T-helper 17 cell (primary cell): ENCODE measurements at regions not wholly inside any gene's neighbourhood (a gene's known extent, or its start where the extent isn't known, plus 50 kb on each side); places are given as distances from the start of the nearest gene placed in this dataset.

ENCODE experiments used
- ATAC-seq: fragments of 150-1000 bp; cut with Tn5 transposase; 2 replicates; pipeline ENCODE4 v1.10.0; 2021; ENCODE audit warnings: mild to moderate bottlenecking, moderate library complexity
- DNase-seq, 3 donors: peaks; one replicate each; pipeline versions ENCODE4 v3.0.0 to v3.0.0-alpha.2; 2020 to 2021
- H3K9me3 ChIP-seq: one replicate; pipeline ENCODE4 v1.7.0; 2013; ENCODE audit warnings: low read length, mild to moderate bottlenecking; ENCODE audit not compliant: control insufficient read depth, poor library complexity, severe bottlenecking
- H3K27ac Mint-ChIP-seq: one replicate; pipeline ENCODE4 v1.8.0; 2022; ENCODE audit warnings: mild to moderate bottlenecking, moderate library complexity, mixed read lengths
- H3K27me3 Mint-ChIP-seq: one replicate; pipeline ENCODE4 v1.8.0; 2022; ENCODE audit warnings: mixed read lengths
- H3K36me3 Mint-ChIP-seq: one replicate; pipeline ENCODE4 v1.8.0; 2022; ENCODE audit warnings: low read depth, mixed read lengths
- H3K4me1 Mint-ChIP-seq: one replicate; pipeline ENCODE4 v1.8.0; 2022; ENCODE audit warnings: mild to moderate bottlenecking, mixed read lengths
- H3K4me3 Mint-ChIP-seq: one replicate; pipeline ENCODE4 v1.8.0; 2022; ENCODE audit warnings: mild to moderate bottlenecking, moderate library complexity, mixed read lengths

GRCh38 chr12:126602612-126603011 lies 1537.4 kb downstream of the AACS start:
- no peak for DNase-seq
- Mint-ChIP-seq H3K36me3 (peaks cover 2% of the 10 kb centered on the region), H3K27ac (no peak overlapping the region), H3K4me3 (no peak overlapping the region), H3K27me3 (no peaks in the 10 kb centered on the region), H3K4me1 (no peaks in the 10 kb centered on the region)
- ATAC-seq = no peak
- H3K9me3 ChIP-seq = no peaks in the 10 kb centered on the region

- H3K9me3 ChIP-seq = no peaks in the 10 kb centered on the region
- DNase-seq (no peak), ATAC-seq (no peak)
- H3K27me3 Mint-ChIP-seq = no peaks in the 10 kb centered on the region
- peaks cover 2% of the 10 kb centered on the region for H3K36me3 Mint-ChIP-seq
- H3K4me3 Mint-ChIP-seq = no peak overlapping the region
- no peaks in the 10 kb centered on the region for H3K4me1 Mint-ChIP-seq
- no peak overlapping the region for H3K27ac Mint-ChIP-seq
These were observed 1541.9 kb downstream of the AACS start for GRCh38 chr12:126607157-126607556.

- H3K9me3 ChIP-seq = no peaks in the 10 kb centered on the region
- H3K4me3 Mint-ChIP-seq = no peak overlapping the region
- H3K36me3 Mint-ChIP-seq = no peaks in the 10 kb centered on the region
These were observed 1542.6 kb downstream of the AACS start for GRCh38 chr12:126607867-126608266.

GRCh38 chr12:126608607-126609175 lies 1543.5 kb downstream of the AACS start:
- Mint-ChIP-seq H3K36me3 (no peaks in the 10 kb centered on the region), H3K27ac (no peak overlapping the region), H3K4me1 (no peaks in the 10 kb centered on the region), H3K27me3 (no peaks in the 10 kb centered on the region), H3K4me3 (no peak overlapping the region)
- ATAC-seq (no peak), DNase-seq (no peak)
- no peaks in the 10 kb centered on the region for H3K9me3 ChIP-seq

More at GRCh38 chr12:126607867-126608266, 1542.6 kb downstream of the AACS start:
- no peak for DNase-seq
- no peaks in the 10 kb centered on the region for H3K4me1 Mint-ChIP-seq
- H3K27ac Mint-ChIP-seq = no peak overlapping the region
- ATAC-seq = no peak
- H3K27me3 Mint-ChIP-seq = no peaks in the 10 kb centered on the region

GRCh38 chr12:126616441-126616840 lies 1551.2 kb downstream of the AACS start:
- peaks cover 3% of the 10 kb centered on the region for H3K9me3 ChIP-seq
- DNase-seq (no peak), ATAC-seq (no peak)
- Mint-ChIP-seq H3K4me1 (no peaks in the 10 kb centered on the region), H3K27me3 (no peaks in the 10 kb centered on the region), H3K4me3 (no peak overlapping the region), H3K36me3 (no peaks in the 10 kb centered on the region), H3K27ac (no peak overlapping the region)

- H3K36me3 Mint-ChIP-seq = no peaks in the 10 kb centered on the region
- H3K4me1 Mint-ChIP-seq = no peaks in the 10 kb centered on the region
- no peak overlapping the region for H3K27ac Mint-ChIP-seq
- DNase-seq (no peak), ATAC-seq (no peak)
- H3K9me3 ChIP-seq = peaks cover 3% of the 10 kb centered on the region
- H3K27me3 Mint-ChIP-seq = no peaks in the 10 kb centered on the region
- H3K4me3 Mint-ChIP-seq = no peak overlapping the region
These were observed 1552.1 kb downstream of the AACS start for GRCh38 chr12:126617312-126617711.

- H3K36me3 Mint-ChIP-seq = no peaks in the 10 kb centered on the region
- no peaks in the 10 kb centered on the region for H3K4me1 Mint-ChIP-seq
- no peaks in the 10 kb centered on the region for H3K9me3 ChIP-seq
- no peaks in the 10 kb centered on the region for H3K27me3 Mint-ChIP-seq
- ATAC-seq (no peak), DNase-seq (no peak)
- no peak overlapping the region for H3K27ac Mint-ChIP-seq
- H3K4me3 Mint-ChIP-seq = no peak overlapping the region
These were observed 1562.4 kb downstream of the AACS start for GRCh38 chr12:126627596-126627995.

GRCh38 chr12:126636821-126637220 lies 1571.6 kb downstream of the AACS start:
- no peak overlapping the region for H3K27ac Mint-ChIP-seq
- H3K36me3 Mint-ChIP-seq = no peaks in the 10 kb centered on the region
- H3K4me1 Mint-ChIP-seq = no peaks in the 10 kb centered on the region
- DNase-seq = no peak
- no peaks in the 10 kb centered on the region for H3K9me3 ChIP-seq
- ATAC-seq = no peak
- H3K4me3 Mint-ChIP-seq = no peak overlapping the region
- H3K27me3 Mint-ChIP-seq = no peaks in the 10 kb centered on the region

GRCh38 chr12:126644236-126645020 lies 1579.2 kb downstream of the AACS start:
- no peak for ATAC-seq
- no peaks in the 10 kb centered on the region for H3K4me1 Mint-ChIP-seq
- no peaks in the 10 kb centered on the region for H3K27me3 Mint-ChIP-seq
- H3K4me3 Mint-ChIP-seq = no peak overlapping the region
- no peak for DNase-seq
- H3K27ac Mint-ChIP-seq = no peak overlapping the region
- H3K9me3 ChIP-seq = no peaks in the 10 kb centered on the region
- no peaks in the 10 kb centered on the region for H3K36me3 Mint-ChIP-seq

- no peaks in the 10 kb centered on the region for H3K9me3 ChIP-seq
- no peaks in the 10 kb centered on the region for H3K4me1 Mint-ChIP-seq
- H3K27me3 Mint-ChIP-seq = no peaks in the 10 kb centered on the region
- no peak overlapping the region for H3K27ac Mint-ChIP-seq
- H3K4me3 Mint-ChIP-seq = no peak overlapping the region
- no peak for DNase-seq
- H3K36me3 Mint-ChIP-seq = no peaks in the 10 kb centered on the region
- no peak for ATAC-seq
These were observed 1582.8 kb downstream of the AACS start for GRCh38 chr12:126648074-126648473.

- Mint-ChIP-seq H3K27me3 (no peaks in the 10 kb centered on the region), H3K36me3 (no peaks in the 10 kb centered on the region), H3K4me3 (no peak overlapping the region), H3K4me1 (no peaks in the 10 kb centered on the region), H3K27ac (no peak overlapping the region)
- H3K9me3 ChIP-seq = no peaks in the 10 kb centered on the region
- DNase-seq (no peak), ATAC-seq (no peak)
These were observed 1585.9 kb downstream of the AACS start for GRCh38 chr12:126651133-126651532.

GRCh38 chr12:126663304-126664094 lies 1598.3 kb downstream of the AACS start:
- H3K36me3 Mint-ChIP-seq = no peaks in the 10 kb centered on the region
- ATAC-seq (no peak), DNase-seq (no peak)
- H3K4me1 Mint-ChIP-seq = no peaks in the 10 kb centered on the region
- H3K27me3 Mint-ChIP-seq = no peaks in the 10 kb centered on the region
- H3K9me3 ChIP-seq = no peaks in the 10 kb centered on the region
- H3K27ac Mint-ChIP-seq = no peak overlapping the region
- no peak overlapping the region for H3K4me3 Mint-ChIP-seq

GRCh38 chr12:126667339-126667738 lies 1599.6 kb upstream of the TMEM132C start:
- Mint-ChIP-seq H3K4me1 (no peaks in the 10 kb centered on the region), H3K36me3 (no peaks in the 10 kb centered on the region), H3K27me3 (no peaks in the 10 kb centered on the region), H3K4me3 (no peak overlapping the region), H3K27ac (no peak overlapping the region)
- ATAC-seq (no peak), DNase-seq (no peak)
- H3K9me3 ChIP-seq = no peaks in the 10 kb centered on the region
